Upper lobe of right lung (tissue), 1 donor: ENCODE measurements at regions not wholly inside any gene's neighbourhood (a gene's known extent, or its start where the extent isn't known, plus 50 kb on each side); places are given as distances from the start of the nearest gene placed in this dataset.

ENCODE experiments used
- ATAC-seq: fragments of 200-7000 bp; cut with Tn5 transposase; one replicate; pipeline ENCODE4 v1.9.1; 2020; ENCODE audit warnings: mild to moderate bottlenecking, moderate library complexity
- DNase-seq: peaks from one replicate; pipeline ENCODE4 v3.0.0-alpha.2; 2020
- H3K27ac ChIP-seq: fragments of 200-600 bp; one replicate; pipeline ENCODE4 v1.8.0; 2022
- H3K27me3 ChIP-seq: fragments of 200-600 bp; one replicate; pipeline ENCODE4 v1.8.0; 2022; ENCODE audit warnings: mild to moderate bottlenecking
- H3K36me3 ChIP-seq: fragments of 200-600 bp; one replicate; pipeline ENCODE4 v1.8.0; 2022
- H3K4me1 ChIP-seq: fragments of 200-600 bp; one replicate; pipeline ENCODE4 v1.8.0; 2022
- H3K4me3 ChIP-seq: fragments of 200-600 bp; one replicate; pipeline ENCODE4 v1.8.0; 2022; ENCODE audit warnings: mild to moderate bottlenecking
- H3K9me3 ChIP-seq: fragments of 200-600 bp; one replicate; pipeline ENCODE4 v1.8.0; 2022
- intact Hi-C: fragments of 100-400 bp; cut with DNase I; formaldehyde crosslinking; loops from one replicate; pipeline ENCODE4 v1.11.0; 2022
- TF ChIP-seq, protein P1 (sequence below): fragments of 200-600 bp; IDR thresholded peaks from one replicate; pipeline ENCODE4 v1.8.0; 2022; ENCODE audit warnings: antibody characterized with exemption
- donor health status: DM: no; HTN: yes; CAD: no; lungs with severe emphysema.

DNA sequence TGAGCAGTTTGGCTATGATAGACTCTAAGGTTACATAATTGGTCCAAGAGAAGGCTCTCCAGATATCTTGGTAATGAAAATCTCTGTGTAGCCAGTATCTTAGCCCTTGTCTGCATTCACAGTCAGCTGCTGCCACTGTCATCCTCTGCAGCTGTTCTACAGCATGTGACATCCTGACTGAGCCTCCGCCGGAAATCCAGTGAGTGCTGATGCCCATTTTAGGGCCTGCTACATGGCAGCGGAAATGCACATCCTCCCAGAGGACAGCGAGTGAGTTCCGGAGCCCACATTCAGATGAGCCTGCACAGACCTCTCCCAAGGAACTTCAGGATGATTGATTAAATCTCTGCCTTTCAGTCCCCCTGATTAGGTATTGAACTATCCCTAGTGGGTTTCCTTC lies 237.1 kb downstream of the HHIPL2 start:
- intact Hi-C loops = no loop called here

DNA sequence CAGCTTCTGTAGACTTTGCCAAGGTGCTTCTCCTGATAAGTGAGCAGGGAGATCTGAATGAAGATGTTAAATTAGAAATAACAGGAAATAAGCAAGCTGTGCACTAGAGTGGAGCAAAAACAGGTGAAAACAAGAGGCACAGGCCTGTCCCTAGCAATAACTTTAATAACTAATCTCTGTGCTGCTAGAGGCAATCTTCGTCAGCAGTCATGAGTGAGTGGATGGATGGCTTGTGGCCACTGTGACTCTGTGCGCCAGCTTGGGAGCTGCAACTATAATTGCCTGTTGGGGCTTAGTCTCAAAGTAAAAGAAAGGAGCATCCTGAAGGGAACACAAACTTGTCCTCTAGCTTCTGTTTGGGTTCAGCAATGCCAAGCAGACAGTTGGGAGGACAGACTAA lies 240.3 kb downstream of the HHIPL2 start:
- no peaks in the 10 kb centered on the region for H3K9me3 ChIP-seq
- ATAC-seq (no peak), DNase-seq (no peak)
- H3K4me3 ChIP-seq = no peak overlapping the region
- no peaks in the 10 kb centered on the region for H3K36me3 ChIP-seq
- no peak overlapping the region for H3K27ac ChIP-seq
- TF ChIP-seq, protein P1, sequence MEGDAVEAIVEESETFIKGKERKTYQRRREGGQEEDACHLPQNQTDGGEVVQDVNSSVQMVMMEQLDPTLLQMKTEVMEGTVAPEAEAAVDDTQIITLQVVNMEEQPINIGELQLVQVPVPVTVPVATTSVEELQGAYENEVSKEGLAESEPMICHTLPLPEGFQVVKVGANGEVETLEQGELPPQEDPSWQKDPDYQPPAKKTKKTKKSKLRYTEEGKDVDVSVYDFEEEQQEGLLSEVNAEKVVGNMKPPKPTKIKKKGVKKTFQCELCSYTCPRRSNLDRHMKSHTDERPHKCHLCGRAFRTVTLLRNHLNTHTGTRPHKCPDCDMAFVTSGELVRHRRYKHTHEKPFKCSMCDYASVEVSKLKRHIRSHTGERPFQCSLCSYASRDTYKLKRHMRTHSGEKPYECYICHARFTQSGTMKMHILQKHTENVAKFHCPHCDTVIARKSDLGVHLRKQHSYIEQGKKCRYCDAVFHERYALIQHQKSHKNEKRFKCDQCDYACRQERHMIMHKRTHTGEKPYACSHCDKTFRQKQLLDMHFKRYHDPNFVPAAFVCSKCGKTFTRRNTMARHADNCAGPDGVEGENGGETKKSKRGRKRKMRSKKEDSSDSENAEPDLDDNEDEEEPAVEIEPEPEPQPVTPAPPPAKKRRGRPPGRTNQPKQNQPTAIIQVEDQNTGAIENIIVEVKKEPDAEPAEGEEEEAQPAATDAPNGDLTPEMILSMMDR = no peak
- intact Hi-C loops = no loop called here
- no peaks in the 10 kb centered on the region for H3K4me1 ChIP-seq
- H3K27me3 ChIP-seq = no peaks in the 10 kb centered on the region

More for the DNA sequence above, 237.1 kb downstream of the HHIPL2 start:
- H3K4me3 ChIP-seq = no peak overlapping the region
- no peak overlapping the region for H3K27ac ChIP-seq
- no peaks in the 10 kb centered on the region for H3K36me3 ChIP-seq
- DNase-seq = no peak
- ATAC-seq = peak; percentile 32
- no peaks in the 10 kb centered on the region for H3K9me3 ChIP-seq
- no peaks in the 10 kb centered on the region for H3K4me1 ChIP-seq
- TF ChIP-seq, protein P1 = no peak
- H3K27me3 ChIP-seq = no peaks in the 10 kb centered on the region

DNA sequence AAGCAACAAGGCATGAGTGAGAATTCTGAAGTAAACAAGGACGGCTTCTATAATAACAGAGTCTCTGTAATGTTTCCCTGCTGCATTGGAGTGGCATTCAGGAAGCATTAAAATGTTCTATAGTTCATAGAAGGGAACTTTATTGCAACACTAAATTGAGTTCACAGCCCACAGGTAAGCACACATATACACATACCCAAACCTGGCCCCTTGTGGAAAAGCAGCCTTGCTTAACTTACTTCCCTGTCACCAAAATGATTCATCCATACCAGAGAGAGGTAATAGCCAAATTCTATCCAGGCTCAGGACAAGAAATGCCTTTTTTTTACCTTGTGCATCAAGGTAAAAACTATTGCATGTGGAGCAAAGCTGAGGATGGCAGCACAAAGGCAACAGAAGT lies 241.4 kb downstream of the HHIPL2 start:
- intact Hi-C loops = no loop called here

DNA sequence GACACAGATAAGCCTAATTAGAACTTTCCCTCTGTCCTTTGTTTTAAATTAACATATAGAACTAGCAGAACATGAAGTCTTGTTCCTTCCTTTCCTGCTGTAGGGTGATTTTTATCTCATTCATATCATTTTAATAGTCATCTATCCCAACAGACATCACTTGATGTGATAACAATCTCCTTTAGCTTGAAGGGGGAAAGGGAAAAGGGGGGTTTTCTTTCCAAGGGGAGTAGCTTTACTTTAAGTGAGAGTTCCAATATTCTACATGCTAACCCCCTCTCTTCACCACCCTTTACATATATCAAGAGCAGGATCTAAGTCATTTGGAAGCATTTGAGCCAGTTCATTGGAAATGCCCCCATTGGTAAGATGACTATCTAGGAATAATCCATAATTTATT lies 241.9 kb downstream of the HHIPL2 start:
- no peak for ATAC-seq
- H3K36me3 ChIP-seq = no peaks in the 10 kb centered on the region

More for the DNA sequence above, 241.4 kb downstream of the HHIPL2 start:
- Histone ChIP-seq H3K4me3 (no peak overlapping the region), H3K27ac (no peak overlapping the region), H3K4me1 (no peaks in the 10 kb centered on the region), H3K27me3 (no peaks in the 10 kb centered on the region), H3K36me3 (no peaks in the 10 kb centered on the region), H3K9me3 (no peaks in the 10 kb centered on the region)
- no peak for ATAC-seq
- TF ChIP-seq, protein P1 = no peak
- no peak for DNase-seq

DNA sequence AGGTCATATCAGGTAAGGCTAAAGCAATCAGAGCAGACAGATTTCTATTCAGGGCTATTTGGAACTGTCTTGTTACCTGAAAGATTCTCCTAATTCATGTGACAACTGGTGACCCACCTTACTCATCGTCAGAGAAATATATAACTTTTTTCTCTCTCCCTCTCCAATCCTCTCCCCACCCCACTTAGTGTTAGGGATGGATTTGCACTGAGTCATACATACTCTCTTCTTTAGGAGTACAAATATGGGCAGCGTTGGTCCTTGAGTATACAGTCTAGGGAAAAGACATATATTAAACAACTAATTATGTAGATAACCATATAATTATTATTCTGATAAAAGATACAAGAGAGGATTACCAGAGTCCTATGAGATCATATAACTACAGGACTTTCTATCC lies 246.3 kb downstream of the HHIPL2 start:
- intact Hi-C loops = no loop called here
- Histone ChIP-seq H3K27ac (no peak overlapping the region), H3K36me3 (no peaks in the 10 kb centered on the region), H3K9me3 (no peaks in the 10 kb centered on the region), H3K27me3 (no peaks in the 10 kb centered on the region), H3K4me1 (no peaks in the 10 kb centered on the region), H3K4me3 (no peak overlapping the region)
- TF ChIP-seq, protein P1 = no peak
- ATAC-seq = no peak
- no peak for DNase-seq

More for the DNA sequence above, 241.9 kb downstream of the HHIPL2 start:
- TF ChIP-seq, protein P1 = no peak
- DNase-seq = no peak
- Histone ChIP-seq H3K27me3 (no peaks in the 10 kb centered on the region), H3K4me1 (no peaks in the 10 kb centered on the region), H3K27ac (no peak overlapping the region), H3K9me3 (no peaks in the 10 kb centered on the region), H3K4me3 (no peak overlapping the region)
- intact Hi-C loops = no loop called here

DNA sequence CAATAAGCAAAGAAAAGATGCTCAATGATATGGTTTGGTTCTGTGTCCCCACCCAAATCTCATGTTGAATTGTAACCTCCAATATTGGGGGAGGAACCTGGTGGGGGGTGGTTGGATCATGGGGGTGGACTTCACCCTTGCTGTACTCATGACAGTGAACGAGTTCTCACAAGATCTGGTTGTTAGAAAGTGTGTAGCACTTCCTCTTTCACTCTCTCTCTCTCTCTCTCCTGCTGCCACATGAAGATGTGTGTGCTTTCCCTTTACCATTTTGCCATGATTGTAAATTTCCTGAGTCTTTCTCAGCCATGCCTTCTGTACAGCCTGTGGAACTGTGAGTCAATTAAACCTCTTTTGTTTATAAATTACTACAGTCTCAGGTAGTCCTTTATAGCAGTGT lies 248.4 kb downstream of the HHIPL2 start:
- no peak overlapping the region for H3K27ac ChIP-seq
- intact Hi-C loops = no loop called here
- H3K36me3 ChIP-seq = no peaks in the 10 kb centered on the region
- ATAC-seq (no peak), DNase-seq (no peak)
- H3K4me1 ChIP-seq = no peaks in the 10 kb centered on the region
- H3K9me3 ChIP-seq = no peaks in the 10 kb centered on the region
- no peak overlapping the region for H3K4me3 ChIP-seq
- TF ChIP-seq, protein P1 = no peak
- H3K27me3 ChIP-seq = no peaks in the 10 kb centered on the region
